Right lobe of liver (tissue), 4 donors: ENCODE measurements at regions not wholly inside any gene's neighbourhood (a gene's known extent, or its start where the extent isn't known, plus 50 kb on each side); places are given as distances from the start of the nearest gene placed in this dataset.
"Not testable (repeated sequence)": the region's sequence is repeated elsewhere in the genome, so short reads cannot be mapped to it uniquely, and the experiment has no call there.

ENCODE experiments used
- POLR2A ChIP-seq: fragments of 450-650 bp; IDR thresholded peaks from one replicate; pipeline ENCODE4 v1.6.1; 2017; ENCODE audit warnings: antibody characterized with exemption, mild to moderate bottlenecking
- TF ChIP-seq, protein P1 (sequence below), 4 donors: fragments of 200-600 bp in 3 of 4; fragments of 450-650 bp in 1 of 4; IDR thresholded peaks; one replicate each; pipeline versions ENCODE4 v1.5.1 to v1.8.0; 2016 to 2022; ENCODE audit warnings: antibody characterized with exemption in 4 of 4, mild to moderate bottlenecking in 2 of 4
- donor health status: DM: no; HTN: no; CAD: no.
- donor health status: DM: no; HTN: no; CAD: no.
- donor health status: DM: no; HTN: yes; CAD: no.

GRCh38 chr11:38341612-38342011, 1743.6 kb upstream of the RAG2 start:
- TF ChIP-seq POLR2A: not testable (repeated sequence)
- TF ChIP-seq, protein P1, sequence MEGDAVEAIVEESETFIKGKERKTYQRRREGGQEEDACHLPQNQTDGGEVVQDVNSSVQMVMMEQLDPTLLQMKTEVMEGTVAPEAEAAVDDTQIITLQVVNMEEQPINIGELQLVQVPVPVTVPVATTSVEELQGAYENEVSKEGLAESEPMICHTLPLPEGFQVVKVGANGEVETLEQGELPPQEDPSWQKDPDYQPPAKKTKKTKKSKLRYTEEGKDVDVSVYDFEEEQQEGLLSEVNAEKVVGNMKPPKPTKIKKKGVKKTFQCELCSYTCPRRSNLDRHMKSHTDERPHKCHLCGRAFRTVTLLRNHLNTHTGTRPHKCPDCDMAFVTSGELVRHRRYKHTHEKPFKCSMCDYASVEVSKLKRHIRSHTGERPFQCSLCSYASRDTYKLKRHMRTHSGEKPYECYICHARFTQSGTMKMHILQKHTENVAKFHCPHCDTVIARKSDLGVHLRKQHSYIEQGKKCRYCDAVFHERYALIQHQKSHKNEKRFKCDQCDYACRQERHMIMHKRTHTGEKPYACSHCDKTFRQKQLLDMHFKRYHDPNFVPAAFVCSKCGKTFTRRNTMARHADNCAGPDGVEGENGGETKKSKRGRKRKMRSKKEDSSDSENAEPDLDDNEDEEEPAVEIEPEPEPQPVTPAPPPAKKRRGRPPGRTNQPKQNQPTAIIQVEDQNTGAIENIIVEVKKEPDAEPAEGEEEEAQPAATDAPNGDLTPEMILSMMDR (IDR thresholded peaks at IDR 0.05): not testable (repeated sequence)
